ENCODE measurements at regions not wholly inside any gene's neighbourhood (a gene's known extent, or its start where the extent isn't known, plus 50 kb on each side); places are given as distances from the start of the nearest gene placed in this dataset.
"Not testable (repeated sequence)": the region's sequence is repeated elsewhere in the genome, so short reads cannot be mapped to it uniquely, and the experiment has no call there.

DNA sequence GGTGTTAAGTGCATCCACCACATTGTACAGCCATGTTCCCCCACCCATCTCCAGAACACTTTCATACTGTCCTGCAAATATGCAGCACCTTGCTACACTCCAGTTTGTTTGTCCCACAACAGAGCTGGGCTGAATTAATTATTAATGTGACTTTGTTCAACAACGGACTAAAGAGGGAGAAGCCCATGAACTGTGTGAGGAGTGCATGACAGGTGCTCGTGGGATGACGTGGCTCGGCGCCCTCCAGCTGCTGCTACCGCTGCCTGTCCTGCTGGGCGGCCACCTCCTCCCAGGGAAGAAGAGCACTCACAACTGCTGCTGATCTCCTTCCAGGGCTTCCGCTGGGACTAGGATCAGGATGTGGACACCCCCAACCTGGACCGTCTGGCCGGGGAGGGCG, 111.2 kb upstream of the DEFB108B start:
- DNase-seq (ENCODE audit: low read depth) = not testable (repeated sequence)

DNA sequence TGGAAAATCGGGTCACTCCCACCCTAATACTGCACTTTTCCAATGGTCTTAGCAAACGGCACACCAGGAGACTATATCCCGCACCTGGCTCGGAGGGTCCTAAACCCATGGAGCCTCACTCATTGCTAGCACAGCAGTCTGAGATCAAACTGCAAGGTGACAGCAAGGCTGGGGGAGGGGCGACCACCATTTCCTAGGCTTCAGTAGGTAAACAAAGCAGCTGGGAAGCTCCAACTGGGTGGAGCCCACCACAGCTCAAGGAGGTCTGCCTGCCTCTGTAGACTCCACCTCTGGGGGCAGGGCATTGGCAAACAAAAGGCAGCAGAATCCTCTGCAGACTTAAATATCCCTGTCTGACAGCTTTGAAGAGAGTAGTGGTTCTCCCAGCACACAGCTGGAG, 109.0 kb upstream of the DEFB108B start:
- DNase-seq (ENCODE audit: low read depth) = not testable (repeated sequence)

DNA sequence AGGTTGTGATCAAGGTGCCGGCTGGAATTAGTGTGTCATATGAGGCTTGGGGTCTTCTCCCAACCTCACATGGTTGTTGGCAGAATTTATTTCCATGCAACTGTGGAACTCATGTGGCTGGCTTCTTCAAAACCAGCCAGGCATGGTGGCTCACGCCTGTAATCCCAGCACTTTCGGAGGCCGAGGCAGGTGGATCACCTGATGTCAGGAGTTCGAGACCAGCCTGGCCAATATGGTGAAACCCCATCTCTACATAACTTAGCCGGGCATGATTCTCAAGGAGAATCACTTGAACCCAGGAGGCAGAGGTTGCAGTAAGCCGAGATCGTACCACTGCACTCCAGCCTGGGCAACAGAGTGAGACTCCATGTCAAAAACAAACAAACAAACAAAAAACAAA, 102.3 kb upstream of the DEFB108B start:
- DNase-seq (ENCODE audit: low read depth) = not testable (repeated sequence)

DNA sequence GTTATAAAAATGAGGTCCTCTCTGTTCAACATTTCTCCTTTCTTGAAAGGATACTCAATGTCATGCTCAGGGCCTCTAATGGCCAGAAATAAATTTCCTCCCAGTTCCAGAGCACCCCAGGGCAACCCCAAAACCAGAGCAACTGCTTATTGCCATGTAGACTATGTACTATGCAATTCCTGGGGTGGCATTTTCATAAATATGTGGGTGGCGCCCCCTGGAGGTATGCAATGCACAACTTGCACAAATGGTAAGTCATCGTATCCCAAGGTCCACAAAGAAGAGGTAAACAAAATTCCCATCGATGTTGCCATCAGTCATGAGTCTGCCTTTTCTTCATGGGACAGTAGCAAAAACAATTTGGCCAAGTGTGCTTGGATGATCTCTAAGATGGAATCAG, 98.6 kb upstream of the DEFB108B start:
- not testable (repeated sequence) for DNase-seq (ENCODE audit: low read depth)

DNA sequence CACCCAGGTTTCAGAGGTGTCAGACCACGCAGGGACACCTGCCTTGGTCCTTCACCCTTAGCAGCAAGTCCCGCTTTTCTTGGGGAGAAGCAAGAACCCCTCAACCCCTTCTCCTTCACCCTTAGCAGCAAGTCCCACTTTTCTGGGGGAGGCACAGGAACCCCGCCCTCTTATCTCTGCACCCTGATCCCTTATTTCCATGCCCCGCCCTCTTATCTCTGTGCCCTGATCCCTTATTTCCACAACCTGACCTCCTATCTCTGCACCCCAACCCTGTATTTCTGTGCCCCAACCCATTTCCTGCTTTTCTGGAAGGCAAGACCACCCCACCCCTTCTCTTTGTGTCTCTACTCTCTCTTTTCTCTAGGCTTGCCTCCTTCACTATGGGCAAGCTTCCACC, 94.7 kb upstream of the DEFB108B start:
- DNase-seq (ENCODE audit: low read depth) = peak; percentile 48

DNA sequence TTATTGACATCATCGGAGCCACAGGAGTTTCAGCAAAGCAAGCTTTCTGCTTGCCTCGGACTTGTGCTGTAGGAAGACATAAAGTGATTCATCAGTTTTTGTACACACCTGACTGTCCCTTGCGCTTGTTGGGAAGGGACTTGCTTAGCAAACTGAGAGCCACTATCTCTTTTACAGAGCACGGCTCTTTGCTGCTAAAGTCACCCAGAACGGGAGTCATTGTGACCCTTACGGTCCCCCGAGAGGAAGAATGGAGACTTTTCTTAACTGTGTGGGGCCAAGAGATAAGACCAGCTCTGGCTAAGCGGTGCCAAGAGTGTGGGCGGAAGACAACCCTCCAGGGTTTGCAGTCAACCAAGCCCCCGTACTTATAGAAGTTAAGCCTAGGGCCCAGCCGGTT, 89.6 kb upstream of the DEFB108B start:
- DNase-seq (ENCODE audit: low read depth) = peak; percentile 76

DNA sequence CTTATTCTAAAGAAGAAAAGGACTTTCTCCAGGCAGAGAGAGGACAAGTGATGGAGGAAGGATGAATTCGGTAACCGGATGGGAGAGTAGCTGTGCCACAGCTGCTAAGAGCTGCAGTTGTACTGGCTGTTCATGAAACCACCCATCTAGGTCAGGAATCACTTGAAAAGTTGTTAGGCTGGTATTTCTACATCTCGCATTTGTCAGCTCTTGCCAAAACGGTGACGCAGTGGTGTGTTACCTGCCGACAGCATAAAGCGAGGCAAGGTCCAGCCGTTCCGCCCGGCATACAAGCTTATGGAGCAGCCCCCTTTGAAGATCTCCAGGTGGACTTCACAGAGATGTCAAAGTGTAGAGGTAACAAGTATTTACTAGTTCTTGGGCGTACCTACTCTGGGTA, 87.3 kb upstream of the DEFB108B start:
- DNase-seq (ENCODE audit: low read depth) = not testable (repeated sequence)

DNA sequence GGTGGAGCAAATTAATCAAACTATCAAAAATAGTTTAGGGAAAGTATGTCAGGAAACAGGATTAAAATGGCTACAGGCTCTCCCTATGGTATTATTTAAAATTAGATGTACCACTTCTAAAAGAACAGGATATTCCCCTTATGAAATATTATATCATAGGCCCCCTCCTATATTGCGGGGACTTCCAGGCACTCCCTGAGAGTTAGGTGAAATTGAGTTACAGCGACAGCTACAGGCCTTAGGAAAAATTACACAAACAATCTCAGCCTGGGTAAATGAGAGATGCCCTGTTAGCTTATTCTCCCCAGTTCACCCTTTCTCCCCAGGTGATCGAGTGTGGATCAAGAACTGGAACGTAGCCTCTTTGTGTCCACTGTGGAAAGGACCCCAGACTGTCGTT, 86.7 kb upstream of the DEFB108B start:
- DNase-seq (ENCODE audit: low read depth) = not testable (repeated sequence)

DNA sequence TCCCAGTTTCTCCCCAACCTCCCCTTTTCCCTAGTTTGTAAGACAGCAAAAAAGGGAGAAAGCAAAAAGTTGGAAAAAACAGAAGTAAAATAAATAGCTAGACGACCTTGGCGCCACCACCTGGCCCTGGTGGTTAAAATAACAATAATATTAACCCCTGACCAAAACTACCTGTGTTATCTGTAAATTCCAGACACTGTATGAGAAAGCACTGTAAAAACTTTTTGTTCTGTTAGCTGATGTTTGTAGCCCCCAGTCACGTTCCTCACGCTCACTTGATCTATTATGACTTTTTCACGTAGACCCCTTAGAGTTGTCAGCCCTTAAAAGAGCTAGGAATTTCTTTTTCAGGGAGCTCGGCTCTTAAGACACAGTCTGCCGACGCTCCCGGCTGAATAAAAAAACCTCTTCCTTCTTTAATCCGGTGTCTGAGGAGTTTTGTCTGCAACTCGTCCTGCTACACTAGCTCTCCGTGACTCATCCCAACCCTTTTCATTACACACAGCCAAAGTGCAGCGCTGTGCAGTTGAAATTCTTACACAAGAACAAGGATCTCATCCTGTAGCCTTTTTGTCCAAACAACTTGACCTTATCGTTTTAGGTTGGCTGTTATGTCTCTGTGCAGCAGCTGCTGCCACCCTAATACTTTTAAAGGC, 83.9 kb upstream of the DEFB108B start:
- DNase-seq (ENCODE audit: low read depth) = not testable (repeated sequence)

DNA sequence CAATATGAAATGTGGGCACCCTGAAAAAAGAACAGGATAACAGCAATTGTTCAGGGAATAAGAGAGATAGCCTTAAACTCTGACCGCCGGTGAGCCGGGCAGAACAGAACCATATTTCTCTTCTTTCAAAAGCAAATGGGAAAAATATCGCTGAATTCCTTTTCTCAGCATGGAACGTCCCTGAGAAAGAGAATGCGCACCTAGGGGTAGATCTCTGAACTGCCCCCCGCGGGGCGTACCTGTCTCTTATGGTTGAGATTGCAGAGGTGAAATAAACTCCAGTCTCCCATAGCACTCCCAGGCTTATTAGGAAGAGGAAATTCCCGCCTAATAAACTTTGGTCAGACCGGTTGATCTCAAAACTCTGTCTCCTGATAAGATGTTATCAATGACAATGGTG, 82.1 kb upstream of the DEFB108B start:
- DNase-seq (ENCODE audit: low read depth) = not testable (repeated sequence)

DNA sequence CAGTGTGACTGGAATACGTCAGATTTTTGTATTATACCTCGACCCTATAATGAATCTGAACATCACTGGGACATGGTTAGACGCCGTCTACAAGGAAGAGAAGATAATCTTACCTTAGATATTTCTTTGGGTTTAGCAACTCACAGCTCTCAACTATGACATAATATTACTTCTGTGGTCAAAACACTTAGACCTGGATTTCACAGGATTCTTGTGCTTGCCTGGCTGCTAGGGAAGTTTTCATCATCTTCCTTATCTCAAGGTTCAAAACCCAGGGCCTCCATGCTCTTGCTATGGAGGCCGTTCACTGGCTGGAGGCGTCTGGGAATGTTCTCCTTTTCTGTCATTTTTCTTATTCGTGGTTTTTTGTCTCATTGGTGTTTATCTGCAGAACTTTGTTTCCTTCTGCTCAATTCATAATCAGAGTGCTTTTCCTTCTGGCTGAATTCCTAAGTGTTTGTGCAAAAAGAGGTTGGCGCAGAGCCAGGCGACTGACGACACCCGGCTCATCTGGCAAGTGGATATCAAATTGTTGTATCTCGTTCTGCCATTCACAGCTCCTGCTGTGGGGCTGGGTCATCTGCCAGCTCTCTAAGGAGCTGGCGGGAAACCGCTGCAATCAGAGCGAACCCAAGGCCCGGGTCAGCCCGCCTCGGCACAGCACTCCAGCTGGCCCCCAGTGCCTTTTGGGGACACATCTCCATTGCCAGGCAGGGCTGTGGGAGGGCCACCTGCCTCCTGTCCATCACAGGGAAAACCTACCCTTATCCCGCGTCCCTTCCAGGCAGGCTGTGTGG, 68.1 kb upstream of the DEFB108B start:
- not testable (repeated sequence) for DNase-seq (ENCODE audit: low read depth)

DNA sequence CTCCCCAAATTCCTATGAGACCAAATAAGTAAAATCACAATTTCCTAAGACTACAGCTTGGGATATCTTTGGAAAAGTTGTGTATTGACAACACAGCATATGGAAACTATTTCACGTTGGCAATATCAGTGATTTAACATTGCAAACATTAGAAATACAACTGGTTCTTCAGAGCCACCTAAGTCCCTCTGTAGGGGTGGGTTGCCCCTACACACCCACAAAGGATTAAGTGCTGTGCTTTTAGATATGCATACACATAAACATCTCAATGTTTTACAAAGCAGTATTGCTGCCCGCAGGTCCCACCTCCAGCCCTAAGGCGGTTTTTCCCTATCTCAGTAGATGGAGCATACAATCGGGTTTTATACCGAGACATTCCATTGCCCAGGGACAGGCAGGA, 66.0 kb upstream of the DEFB108B start:
- DNase-seq (ENCODE audit: low read depth) = not testable (repeated sequence)

DNA sequence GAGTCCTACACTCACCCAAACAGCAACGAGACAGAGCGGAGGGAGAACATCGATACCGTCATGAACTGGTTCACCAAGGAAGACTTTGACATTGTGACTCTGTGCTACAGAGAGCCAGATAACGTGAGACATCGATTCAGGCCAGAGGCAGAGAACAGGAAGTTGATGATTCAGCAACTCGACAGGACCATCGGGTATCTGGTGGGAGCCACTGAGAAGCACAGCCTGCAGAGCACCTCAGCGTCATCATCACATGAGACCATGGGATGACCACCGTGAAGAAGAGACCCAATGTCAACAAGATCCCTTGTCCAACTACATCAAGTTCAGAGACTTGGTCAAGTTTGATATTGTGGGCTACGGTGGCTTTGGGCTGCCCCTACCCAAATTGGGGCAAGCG, 60.8 kb upstream of the DEFB108B start:
- not testable (repeated sequence) for DNase-seq (ENCODE audit: low read depth)

DNA sequence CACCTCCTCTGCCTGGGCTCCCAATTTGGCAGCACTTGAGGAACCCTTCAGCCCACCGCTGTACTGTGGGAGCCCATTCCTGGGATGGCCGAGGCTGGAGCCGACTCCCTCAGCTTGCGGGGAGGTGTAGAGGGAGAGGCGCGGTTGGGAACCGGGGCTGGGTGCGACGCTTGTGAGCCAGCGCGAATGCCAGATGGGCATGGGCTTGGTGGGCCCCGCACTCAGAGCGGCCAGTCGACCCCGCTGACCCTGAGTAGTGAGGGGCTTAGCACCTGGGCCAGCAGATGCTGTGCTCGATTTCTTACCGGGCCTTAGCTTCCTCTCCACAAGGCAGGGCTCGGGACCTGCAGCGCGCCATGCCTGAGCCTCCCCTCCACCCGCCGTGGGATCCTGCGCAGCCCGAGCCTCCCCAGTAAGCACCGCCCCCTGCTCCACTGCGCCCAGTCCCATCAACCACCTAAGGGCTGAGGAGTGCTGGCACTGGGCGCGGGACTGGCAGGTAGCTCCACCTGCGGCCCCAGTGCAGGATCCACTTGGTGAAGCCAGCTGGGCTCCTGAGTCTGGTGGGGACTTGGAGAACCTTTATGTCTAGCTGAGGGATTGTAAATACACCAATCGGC, 58.3 kb upstream of the DEFB108B start:
- no peak for DNase-seq (ENCODE audit: low read depth)

DNA sequence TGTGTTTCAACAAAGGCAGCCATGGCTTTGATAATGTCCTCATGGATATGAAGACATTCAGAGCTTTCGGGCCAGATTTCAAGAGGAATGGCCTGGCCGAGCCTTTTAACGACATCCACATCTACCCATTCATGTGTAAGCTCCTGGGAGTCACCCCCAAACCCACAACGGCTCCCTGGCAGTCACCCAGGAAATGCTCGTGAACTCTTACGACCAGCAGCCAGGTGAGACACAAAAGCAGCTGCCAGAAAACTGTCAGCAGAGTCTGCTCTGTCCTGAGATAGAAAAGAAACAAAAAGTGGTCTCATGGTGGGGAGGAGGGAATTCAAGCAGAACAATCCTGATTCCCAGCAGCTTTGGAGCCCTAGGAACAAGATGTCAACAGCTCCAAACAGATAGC, 52.9 kb upstream of the DEFB108B start:
- DNase-seq (ENCODE audit: low read depth) = not testable (repeated sequence)

DNA sequence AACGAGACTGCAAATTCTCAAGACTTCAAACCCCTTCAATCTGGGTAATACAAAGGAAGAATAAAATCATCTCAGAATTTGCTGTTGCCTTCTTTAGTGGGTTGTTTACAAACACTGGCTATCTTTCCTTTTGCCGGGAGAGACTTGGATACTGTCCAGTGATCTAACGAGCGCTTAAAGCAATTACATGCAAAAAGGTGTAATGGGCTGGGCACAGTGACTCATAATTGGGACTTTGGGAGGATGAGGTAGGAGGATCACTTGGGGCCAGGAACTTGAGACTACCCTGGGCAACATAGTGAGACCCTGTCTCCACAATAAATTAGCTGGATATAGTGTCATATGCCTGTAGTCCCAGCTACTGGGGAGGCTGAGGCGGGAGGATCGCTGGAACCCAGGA, 52.2 kb upstream of the DEFB108B start:
- DNase-seq (ENCODE audit: low read depth) = not testable (repeated sequence)

DNA sequence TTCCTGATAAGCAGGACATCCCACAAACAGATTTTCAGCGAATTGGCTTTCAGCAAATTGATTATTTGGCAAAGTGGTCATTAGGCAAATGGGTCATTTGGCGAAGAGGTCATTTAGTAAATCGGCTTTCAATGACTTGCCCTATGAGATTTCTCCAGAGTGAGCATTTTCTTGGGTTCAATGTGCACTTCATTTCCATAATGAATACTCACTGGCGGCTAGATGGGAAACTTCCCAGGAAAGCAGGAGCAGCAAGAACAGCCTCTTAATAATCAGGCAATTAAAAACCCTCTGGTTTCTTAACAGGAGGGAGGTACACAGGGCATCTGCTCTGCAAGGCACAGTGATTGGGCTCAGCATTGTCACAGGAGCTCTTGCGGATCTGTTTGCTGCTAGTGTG, 51.5 kb upstream of the DEFB108B start:
- not testable (repeated sequence) for DNase-seq (ENCODE audit: low read depth)

DNA sequence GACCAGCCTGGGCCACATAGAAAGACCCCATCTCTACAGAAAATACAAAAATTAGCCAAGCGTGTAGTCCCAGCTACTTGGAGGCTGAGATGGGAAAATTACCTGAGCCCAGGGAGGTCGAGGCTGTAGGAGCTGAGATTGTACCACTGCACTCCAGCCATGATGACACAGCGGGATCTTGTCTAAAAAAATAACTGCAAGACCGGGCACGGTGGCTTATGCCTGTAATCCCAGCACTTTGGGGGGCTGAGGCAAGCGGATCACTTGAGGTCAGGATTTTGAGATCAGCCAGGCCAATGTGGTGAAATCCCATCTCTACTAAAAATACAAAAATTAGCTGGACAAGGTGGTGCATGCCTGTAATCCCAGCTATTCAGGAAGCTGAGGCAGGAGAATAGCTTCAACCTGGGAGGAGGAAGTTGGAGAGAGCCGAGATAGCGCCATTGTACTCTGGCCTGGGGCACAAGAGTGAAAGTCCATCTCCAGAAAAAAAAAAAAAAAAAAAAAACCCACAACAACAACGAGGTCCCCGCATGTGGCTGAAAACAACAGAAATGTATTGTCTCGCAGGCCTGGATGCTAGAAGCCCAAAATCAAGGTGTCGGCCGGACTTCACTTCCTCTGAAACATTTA, 50.7 kb upstream of the DEFB108B start:
- DNase-seq (ENCODE audit: low read depth) = not testable (repeated sequence)

DNA sequence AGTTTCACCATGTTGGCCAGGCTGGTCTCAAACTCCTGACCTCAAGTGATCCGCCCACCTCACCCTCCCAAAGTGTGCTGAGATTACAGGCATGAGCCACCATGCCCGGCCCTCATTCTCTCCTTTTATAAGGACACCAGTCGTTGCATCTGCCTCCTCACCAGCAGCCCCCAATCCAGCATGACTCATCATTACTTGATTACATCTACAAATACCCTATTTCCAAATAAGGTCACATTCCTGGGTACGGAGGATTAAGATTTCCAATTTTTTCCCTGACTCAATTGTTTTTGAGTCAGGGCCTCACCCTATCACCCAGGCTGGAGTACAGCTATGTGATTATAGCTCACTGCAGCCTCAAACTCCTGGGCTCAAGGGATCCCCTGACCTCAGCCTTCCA, 49.8 kb upstream of the DEFB108B start:
- not testable (repeated sequence) for DNase-seq (ENCODE audit: low read depth)

Data from CMK (cell line).